ENCODE measurements at regions not wholly inside any gene's neighbourhood (a gene's known extent, or its start where the extent isn't known, plus 50 kb on each side); places are given as distances from the start of the nearest gene placed in this dataset.

DNA sequence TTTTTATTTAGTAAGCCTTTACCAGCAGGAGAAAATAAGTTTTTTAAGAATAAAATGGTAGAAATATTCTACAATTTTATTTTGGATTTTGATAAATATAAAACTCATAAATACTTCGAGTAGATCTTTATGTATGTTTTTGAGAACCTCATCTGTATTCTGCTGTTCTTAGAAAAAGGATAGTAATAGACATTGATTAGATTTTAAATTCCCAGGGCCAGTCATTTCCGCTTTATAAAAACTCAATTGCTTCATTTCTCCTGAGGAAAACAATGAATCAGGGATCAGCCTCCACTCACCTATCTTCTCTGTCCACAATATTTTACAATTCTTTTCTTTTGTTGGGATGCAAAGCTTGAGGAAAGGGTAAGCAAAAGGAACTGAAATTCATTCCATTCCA, 1983.5 kb upstream of the C9orf72 start:
- no peak for ATAC-seq
- no peak overlapping the region for H3K4me2 ChIP-seq (ENCODE audit: low read length)
- intact Hi-C loops (cut with micrococcal nuclease) = no loop called here
- no peaks in the 10 kb centered on the region for H3K9me2 ChIP-seq (ENCODE audit: insufficient read depth)
- no peaks in the 10 kb centered on the region for H4K20me1 ChIP-seq (ENCODE audit: insufficient read depth)
- no peaks in the 10 kb centered on the region; a peak in 2 of 4 replicates for H3K9me3 ChIP-seq (ENCODE audit: control insufficient read depth in 1 of 2, insufficient read depth in 1 of 2, low read depth in 1 of 2, low read length in 2 of 2)
- CTCF ChIA-PET = no interaction called here
- TF ChIP-seq ZBTB33 (IDR thresholded peaks at IDR 0.05; ENCODE audit: extremely low read depth, insufficient replicate concordance, low read length) (no peak), EZH2 (IDR thresholded peaks at IDR 0.05) (no peak), ATF3 (IDR thresholded peaks at IDR 0.05) (no peak), CBX3 (IDR thresholded peaks at IDR 0.05; ENCODE audit: low read depth) (no peak), POLR2AphosphoS5 (IDR thresholded peaks at IDR 0.05; ENCODE audit: low read depth, low read length) (no peak), ELF1 (IDR thresholded peaks at IDR 0.05; ENCODE audit: borderline replicate concordance, low read depth) (no peak), SRF (IDR thresholded peaks at IDR 0.05; ENCODE audit: low read depth) (no peak), EZH2phosphoT487 (IDR thresholded peaks at IDR 0.05; ENCODE audit: borderline replicate concordance) (no peak), FOSL1 (IDR thresholded peaks at IDR 0.05; ENCODE audit: low read depth) (no peak), SIN3A (IDR thresholded peaks at IDR 0.05; ENCODE audit: low read depth) (no peak), YY1 (IDR thresholded peaks at IDR 0.05; ENCODE audit: extremely low read depth, insufficient replicate concordance, low read depth, low read length) (no peak), ZNF274 (IDR thresholded peaks at IDR 0.05; ENCODE audit: low read depth, low read length) (no peak), TCF7L2 (IDR thresholded peaks at IDR 0.05; ENCODE audit: borderline replicate concordance, extremely low read depth, insufficient read depth, insufficient read length) (no peak)
- TF ChIP-seq, protein P1, sequence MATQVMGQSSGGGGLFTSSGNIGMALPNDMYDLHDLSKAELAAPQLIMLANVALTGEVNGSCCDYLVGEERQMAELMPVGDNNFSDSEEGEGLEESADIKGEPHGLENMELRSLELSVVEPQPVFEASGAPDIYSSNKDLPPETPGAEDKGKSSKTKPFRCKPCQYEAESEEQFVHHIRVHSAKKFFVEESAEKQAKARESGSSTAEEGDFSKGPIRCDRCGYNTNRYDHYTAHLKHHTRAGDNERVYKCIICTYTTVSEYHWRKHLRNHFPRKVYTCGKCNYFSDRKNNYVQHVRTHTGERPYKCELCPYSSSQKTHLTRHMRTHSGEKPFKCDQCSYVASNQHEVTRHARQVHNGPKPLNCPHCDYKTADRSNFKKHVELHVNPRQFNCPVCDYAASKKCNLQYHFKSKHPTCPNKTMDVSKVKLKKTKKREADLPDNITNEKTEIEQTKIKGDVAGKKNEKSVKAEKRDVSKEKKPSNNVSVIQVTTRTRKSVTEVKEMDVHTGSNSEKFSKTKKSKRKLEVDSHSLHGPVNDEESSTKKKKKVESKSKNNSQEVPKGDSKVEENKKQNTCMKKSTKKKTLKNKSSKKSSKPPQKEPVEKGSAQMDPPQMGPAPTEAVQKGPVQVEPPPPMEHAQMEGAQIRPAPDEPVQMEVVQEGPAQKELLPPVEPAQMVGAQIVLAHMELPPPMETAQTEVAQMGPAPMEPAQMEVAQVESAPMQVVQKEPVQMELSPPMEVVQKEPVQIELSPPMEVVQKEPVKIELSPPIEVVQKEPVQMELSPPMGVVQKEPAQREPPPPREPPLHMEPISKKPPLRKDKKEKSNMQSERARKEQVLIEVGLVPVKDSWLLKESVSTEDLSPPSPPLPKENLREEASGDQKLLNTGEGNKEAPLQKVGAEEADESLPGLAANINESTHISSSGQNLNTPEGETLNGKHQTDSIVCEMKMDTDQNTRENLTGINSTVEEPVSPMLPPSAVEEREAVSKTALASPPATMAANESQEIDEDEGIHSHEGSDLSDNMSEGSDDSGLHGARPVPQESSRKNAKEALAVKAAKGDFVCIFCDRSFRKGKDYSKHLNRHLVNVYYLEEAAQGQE (IDR thresholded peaks at IDR 0.05; ENCODE audit: low read depth) = no peak
- TF ChIP-seq, protein P2, sequence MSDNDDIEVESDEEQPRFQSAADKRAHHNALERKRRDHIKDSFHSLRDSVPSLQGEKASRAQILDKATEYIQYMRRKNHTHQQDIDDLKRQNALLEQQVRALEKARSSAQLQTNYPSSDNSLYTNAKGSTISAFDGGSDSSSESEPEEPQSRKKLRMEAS (IDR thresholded peaks at IDR 0.05) = no peak
- H2AFZ ChIP-seq (ENCODE audit: low read depth, low read length, poor library complexity, severe bottlenecking) = no peak overlapping the region
- no peak overlapping the region for H3K27ac ChIP-seq (ENCODE audit: low read depth, low read length)
- no peak overlapping the region for H3K4me3 ChIP-seq (replicated peaks in 1 of 2; ENCODE audit: low read depth in 1 of 2, low read length in 2 of 2)
- H3K36me3 ChIP-seq (ENCODE audit: control insufficient read depth in 1 of 2, insufficient read depth in 2 of 2, low read length in 2 of 2) = no peaks in the 10 kb centered on the region
- no peak overlapping the region for H3K9ac ChIP-seq (ENCODE audit: low read length)
- POLR2A ChIA-PET = no interaction called here
- no TSS peak for BruUV-seq (replicated peaks)
- RAD21 ChIA-PET (ENCODE audit: low non-redundant PET in 1 of 2, low total read pairs in 2 of 2, uncharacterized antibody in 2 of 2, unreplicated experiment in 2 of 2) = no interaction called here
- H3K4me1 ChIP-seq (ENCODE audit: control insufficient read depth in 1 of 2, insufficient read depth in 2 of 2, low read length in 2 of 2) = 0 out of 4 replicates have a peak, but pooled peaks cover 0 to 3% of the 10 kb centered on the region in 2 experiments
- no peaks in the 10 kb centered on the region for H3K79me2 ChIP-seq (ENCODE audit: insufficient read depth, low read length)
- H3K27me3 ChIP-seq (ENCODE audit: insufficient read depth, low read length) = no peaks in the 10 kb centered on the region
- DNase-seq (ENCODE audit: low read depth, low spot score) = no peak
